Uterus (tissue), 2 donors: ENCODE measurements at regions not wholly inside any gene's neighbourhood (a gene's known extent, or its start where the extent isn't known, plus 50 kb on each side); places are given as distances from the start of the nearest gene placed in this dataset.

Experiments used
- CTCF ChIP-seq, 4 experiments: fragments of 200-600 bp in 2 of 4; fragments of 450-650 bp in 2 of 4; sonication (generic) in 2 of 4; IDR thresholded peaks; one replicate each; pipeline ENCODE4 v1.5.1; 2016 to 2019; ENCODE audit warnings: antibody characterized with exemption in 4 of 4, mild to moderate bottlenecking in 2 of 4, moderate library complexity in 1 of 4
- POLR2A ChIP-seq, 2 donors: fragments of 450-650 bp; IDR thresholded peaks; one replicate each; pipeline ENCODE4 v1.6.1; 2016; ENCODE audit warnings: antibody characterized with exemption in 2 of 2, mild to moderate bottlenecking in 1 of 2, moderate library complexity in 1 of 2

- TF ChIP-seq CTCF (IDR thresholded peaks at IDR 0.05): no peak
- TF ChIP-seq POLR2A (IDR thresholded peaks at IDR 0.05): no peak
Measured at GRCh38 chr11:96655474-96655873, 265.7 kb downstream of the JRKL start.
